HUDEP-2 (cell line): ENCODE measurements at regions not wholly inside any gene's neighbourhood (a gene's known extent, or its start where the extent isn't known, plus 50 kb on each side); places are given as distances from the start of the nearest gene placed in this dataset.
"Not testable (repeated sequence)": the region's sequence is repeated elsewhere in the genome, so short reads cannot be mapped to it uniquely, and the experiment has no call there.

Experiments
- DNase-seq, 76 experiments: peaks; one replicate each; lab custom pipeline; 2025; ENCODE audit not compliant: unreplicated experiment in 76 of 76; lab: John Stamatoyannopoulos, UW

- no peak for DNase-seq
These were observed 568.7 kb upstream of the KLF4 start for GRCh38 chr9:108058135-108058814.

- no peak for DNase-seq
These were observed 568.0 kb upstream of the KLF4 start for GRCh38 chr9:108057421-108058134.

GRCh38 chr9:108056805-108057386 is 567.3 kb upstream of the KLF4 start:
- no peak for DNase-seq

GRCh38 chr9:108056084-108056804 is 566.7 kb upstream of the KLF4 start:
- DNase-seq: no peak

GRCh38 chr9:108054131-108054630 is 564.6 kb upstream of the KLF4 start:
- DNase-seq: no peak

- no peak for DNase-seq
These were observed 564.0 kb upstream of the KLF4 start for GRCh38 chr9:108053555-108054061.

- DNase-seq: no peak
These were observed 563.0 kb upstream of the KLF4 start for GRCh38 chr9:108052431-108053080.

- no peak for DNase-seq
These were observed 561.3 kb upstream of the KLF4 start for GRCh38 chr9:108050894-108051293.

- DNase-seq: no peak
These were observed 560.3 kb upstream of the KLF4 start for GRCh38 chr9:108049671-108050494.

- no peak for DNase-seq
These were observed 559.5 kb upstream of the KLF4 start for GRCh38 chr9:108049026-108049607.

GRCh38 chr9:108048406-108049025 is 558.9 kb upstream of the KLF4 start:
- DNase-seq: no peak

GRCh38 chr9:108047777-108048176 is 558.2 kb upstream of the KLF4 start:
- not testable (repeated sequence) for DNase-seq

GRCh38 chr9:108047264-108047663 is 557.7 kb upstream of the KLF4 start:
- DNase-seq: no peak

GRCh38 chr9:108045851-108046250 is 556.3 kb upstream of the KLF4 start:
- DNase-seq: no peak

- no peak for DNase-seq
These were observed 554.0 kb upstream of the KLF4 start for GRCh38 chr9:108043585-108043984.

GRCh38 chr9:108041551-108041950 is 552.0 kb upstream of the KLF4 start:
- no peak for DNase-seq

GRCh38 chr9:108040783-108041182 is 551.2 kb upstream of the KLF4 start:
- DNase-seq: peak in 26 of 76 experiments; percentile 1 to 66 (median 24)

GRCh38 chr9:108039493-108039892 is 549.9 kb upstream of the KLF4 start:
- DNase-seq: no peak

- no peak for DNase-seq
These were observed 549.4 kb upstream of the KLF4 start for GRCh38 chr9:108039012-108039411.
